ENCODE measurements at regions not wholly inside any gene's neighbourhood (a gene's known extent, or its start where the extent isn't known, plus 50 kb on each side); places are given as distances from the start of the nearest gene placed in this dataset.

DNA sequence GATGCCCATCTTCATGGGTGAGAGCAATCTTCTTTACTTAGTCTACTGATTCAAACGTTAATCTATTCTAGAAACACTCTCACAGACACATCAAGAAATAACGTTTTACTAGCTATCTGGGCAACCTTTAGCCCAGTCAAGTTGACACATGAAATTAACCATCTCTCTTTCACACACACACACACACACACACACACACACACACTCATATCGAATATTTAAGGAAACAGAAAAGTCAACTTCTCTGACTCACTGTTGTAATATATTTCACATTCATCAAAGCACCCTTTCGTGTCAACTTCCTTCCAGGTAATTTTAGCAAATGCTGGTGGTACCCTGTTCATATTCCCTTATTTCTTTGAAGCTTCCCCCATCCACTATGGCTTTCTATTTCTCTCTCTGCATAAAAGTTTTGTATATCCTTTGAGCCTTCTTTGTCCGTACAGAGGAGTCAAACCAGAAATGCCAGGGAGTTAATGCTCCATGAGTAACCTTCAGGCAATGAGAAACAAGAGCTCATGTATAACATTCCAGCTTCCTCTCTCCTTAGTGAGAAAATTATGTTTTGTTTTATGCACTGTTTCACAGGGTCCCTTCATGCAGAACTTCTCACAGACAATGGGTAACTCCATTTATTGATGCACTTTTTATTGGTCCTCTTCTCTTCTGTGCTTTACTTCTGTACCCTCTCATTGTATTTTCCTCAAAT is 335.5 kb upstream of the CBLB start:
- TF ChIP-seq, protein P1, sequence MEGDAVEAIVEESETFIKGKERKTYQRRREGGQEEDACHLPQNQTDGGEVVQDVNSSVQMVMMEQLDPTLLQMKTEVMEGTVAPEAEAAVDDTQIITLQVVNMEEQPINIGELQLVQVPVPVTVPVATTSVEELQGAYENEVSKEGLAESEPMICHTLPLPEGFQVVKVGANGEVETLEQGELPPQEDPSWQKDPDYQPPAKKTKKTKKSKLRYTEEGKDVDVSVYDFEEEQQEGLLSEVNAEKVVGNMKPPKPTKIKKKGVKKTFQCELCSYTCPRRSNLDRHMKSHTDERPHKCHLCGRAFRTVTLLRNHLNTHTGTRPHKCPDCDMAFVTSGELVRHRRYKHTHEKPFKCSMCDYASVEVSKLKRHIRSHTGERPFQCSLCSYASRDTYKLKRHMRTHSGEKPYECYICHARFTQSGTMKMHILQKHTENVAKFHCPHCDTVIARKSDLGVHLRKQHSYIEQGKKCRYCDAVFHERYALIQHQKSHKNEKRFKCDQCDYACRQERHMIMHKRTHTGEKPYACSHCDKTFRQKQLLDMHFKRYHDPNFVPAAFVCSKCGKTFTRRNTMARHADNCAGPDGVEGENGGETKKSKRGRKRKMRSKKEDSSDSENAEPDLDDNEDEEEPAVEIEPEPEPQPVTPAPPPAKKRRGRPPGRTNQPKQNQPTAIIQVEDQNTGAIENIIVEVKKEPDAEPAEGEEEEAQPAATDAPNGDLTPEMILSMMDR (IDR thresholded peaks at IDR 0.05) = no peak
- TF ChIP-seq POLR2A (IDR thresholded peaks at IDR 0.05) = no peak
